MV-4-11 (cell line): ENCODE measurements at regions not wholly inside any gene's neighbourhood (a gene's known extent, or its start where the extent isn't known, plus 50 kb on each side); places are given as distances from the start of the nearest gene placed in this dataset.
A peak's percentile ranks its signal among the peaks of the same experiment; 100 is the strongest.
"Not testable (repeated sequence)": the region's sequence is repeated elsewhere in the genome, so short reads cannot be mapped to it uniquely, and the experiment has no call there.

Experiments
- DNase-seq: peaks from one replicate; lab custom pipeline; 2025; lab: John Stamatoyannopoulos, UW

DNA sequence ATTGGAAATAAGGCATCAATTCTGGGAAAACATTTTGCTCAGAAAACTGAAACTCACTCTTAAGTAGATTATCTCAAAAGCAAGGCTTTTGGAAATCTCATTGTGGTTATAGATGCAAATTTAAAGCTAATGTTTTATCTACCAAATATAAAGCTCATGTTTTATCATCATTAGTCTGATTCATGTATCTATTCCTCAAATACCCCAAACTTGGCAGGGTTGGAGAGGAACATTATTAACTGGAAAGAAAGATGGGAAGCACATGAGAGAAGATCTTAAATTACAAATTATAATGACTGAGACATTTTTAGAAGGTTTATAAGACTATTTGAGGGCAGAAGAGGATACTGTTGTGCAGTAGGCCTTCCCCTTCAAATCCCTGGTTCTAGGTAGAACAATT lies 137.3 kb upstream of the TGFBR2 start:
- DNase-seq, result no peak

DNA sequence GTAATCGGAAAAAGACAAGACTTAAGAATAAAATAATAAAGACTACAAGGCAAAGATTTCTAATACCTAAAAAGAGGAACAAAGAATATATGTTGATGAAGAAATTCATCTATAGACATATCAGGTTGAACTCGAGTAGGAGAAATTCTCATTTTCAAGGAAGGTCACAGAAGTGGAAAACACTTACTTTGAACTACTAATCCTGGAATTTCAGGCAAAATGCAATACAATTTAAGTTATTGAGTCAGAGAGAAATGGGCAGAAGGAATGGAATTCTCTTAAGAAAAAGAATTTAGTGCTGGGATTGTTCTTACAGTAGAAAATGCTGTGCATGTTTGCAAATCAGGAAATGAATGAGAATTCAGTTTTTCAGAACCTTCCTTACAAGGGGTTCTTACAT lies 135.9 kb upstream of the TGFBR2 start:
- DNase-seq, result no peak

DNA sequence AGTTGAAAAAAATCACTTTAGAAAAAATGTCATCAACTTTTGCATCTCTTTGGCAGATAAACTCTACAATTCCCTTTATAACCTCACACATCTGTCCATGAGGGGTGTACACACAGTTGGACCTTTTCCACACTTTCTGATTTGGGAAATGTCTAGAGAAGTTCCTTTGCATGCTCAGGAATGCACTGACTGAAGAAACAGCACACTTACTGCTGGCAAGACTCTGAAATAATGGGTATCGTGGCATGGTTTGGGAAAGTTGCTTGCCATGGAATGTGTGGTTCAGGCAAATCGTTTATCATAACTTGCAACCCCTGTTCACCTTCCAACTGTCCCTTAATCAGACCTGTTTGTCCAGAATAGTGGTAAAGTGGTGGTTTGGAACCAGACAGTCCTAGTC lies 135.3 kb upstream of the TGFBR2 start:
- DNase-seq, result no peak

DNA sequence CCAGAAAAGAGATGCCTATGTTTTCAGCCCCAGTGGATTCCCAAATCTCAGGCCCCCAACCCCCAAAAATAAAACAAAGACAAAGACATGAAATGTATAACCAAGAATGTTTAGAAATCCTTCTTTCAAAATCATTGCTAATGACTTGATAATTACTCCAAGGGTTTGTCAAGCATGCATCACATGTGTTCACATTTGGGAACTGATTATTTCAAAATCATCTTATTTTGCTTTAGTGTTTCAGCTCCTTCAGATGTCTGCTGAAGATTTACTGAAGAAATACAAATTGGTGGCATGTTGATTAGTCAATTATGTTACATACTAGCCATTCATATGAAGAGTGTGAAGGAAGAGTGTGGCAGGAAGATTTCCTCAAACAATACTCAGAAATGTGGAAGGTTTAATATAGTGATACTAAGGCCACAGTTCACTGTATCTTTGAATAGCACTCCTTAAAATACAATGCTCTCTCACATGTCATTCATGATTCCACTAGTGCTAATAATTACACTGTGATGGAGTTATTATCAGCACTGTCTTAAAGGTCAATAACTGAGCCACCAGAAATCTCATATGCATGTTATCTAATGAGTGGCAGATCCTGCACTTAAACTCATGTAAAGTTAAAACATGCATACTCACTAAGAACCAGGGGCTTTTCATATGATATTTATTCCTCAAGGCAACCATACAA lies 134.5 kb upstream of the TGFBR2 start:
- DNase-seq, result no peak

DNA sequence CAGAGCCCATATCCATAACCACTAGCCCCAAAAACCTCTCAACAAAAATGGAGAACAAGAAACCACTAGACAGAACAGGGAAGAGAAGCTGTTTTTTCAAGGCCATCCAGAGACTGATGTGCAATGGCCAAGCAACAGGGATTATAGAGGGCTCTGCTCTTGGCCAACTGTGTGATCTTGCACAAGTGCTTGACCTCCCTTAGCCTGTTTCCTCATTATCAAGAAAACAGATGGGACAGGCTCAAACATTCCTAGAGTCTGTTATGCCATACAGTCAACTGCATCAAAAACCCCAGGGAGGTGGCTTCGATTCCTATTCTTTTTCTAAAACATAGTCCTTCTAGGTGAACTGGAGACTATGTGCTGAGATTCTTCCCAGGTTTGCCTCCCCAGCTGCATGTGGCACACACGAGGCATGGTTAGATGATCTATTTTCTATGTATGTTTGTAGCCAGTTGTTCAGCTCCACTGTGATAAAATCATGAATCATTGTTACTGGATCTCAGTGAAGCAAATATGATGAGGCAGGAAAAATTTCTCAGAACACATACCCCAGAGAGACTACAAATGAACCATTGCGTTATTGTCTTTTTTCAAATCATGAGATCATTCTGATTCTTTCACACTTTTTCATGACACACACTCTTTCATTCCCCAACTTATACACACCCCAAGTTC lies 132.9 kb upstream of the TGFBR2 start:
- peak; percentile 98 for DNase-seq

DNA sequence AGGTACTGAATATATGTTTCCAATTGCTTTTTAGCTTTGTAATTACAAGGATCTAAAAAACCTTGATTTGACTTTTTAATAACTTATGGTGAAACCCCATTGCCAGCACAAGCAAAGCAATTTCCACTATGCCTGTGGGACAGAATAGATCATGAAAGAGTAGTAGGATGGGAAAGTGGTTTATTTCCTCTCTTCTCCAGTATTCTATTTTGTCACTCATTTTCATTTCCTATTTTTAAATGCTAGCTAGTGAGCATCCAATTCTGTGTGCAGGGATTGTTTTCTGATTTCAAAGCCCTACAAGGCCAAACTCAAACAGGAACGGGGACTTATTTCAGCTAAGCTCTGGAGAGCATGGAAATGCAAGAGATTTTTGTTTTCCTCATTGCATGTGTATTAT lies 132.0 kb upstream of the TGFBR2 start:
- peak; percentile 82 for DNase-seq

DNA sequence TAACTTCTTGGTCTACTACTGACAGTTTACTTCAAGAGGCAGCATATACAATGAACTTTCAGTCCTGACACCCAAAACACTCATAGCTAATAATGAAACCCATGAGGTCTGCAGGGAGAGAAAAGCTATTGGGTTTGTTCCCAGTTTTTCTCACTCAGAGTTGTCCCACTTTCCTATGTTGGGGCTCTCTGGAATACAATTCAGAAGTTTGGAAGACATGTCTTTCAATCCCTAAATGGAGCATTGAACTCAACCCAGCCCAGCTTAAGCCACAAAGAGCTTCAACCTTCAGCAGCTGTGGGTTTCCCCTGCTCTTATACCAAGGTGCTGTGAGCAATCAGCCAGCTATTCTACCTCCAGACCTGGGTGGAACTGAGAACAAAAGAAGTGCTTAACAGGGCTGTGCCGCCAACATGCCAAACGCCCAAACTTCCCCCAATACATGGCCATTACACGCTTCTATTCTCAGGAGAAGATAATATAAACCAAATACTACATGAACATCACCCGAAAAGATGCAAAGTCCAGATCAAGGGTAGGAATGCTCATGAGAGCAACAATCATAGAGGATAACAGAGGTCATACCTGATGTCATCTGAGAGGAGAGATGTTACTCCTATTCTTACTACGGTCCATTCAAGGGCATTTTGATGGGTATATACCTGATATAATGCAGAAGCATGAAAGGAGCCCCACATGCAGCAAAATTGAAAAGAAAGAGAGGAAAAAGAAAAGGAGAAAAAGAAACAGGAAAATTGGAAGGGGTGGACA lies 131.2 kb upstream of the TGFBR2 start:
- no peak for DNase-seq

DNA sequence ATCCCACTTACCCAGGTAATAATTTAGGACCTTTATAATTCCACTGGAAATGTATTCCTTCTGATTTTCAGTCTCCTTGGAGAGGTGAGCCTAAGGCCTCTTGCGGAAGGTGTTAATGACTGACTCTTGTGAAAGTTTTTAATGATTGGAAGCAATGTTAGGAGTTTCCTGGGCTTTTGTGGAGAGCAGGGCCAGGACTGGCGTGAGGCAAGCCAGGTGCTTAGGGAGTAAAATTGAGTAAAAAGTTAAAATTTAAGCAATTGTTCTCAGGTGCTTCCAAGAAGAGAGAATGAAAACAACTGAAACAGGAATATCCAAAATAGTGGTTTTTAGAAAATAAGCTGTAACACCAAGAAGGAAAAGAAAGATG lies 130.6 kb upstream of the TGFBR2 start:
- no peak for DNase-seq

DNA sequence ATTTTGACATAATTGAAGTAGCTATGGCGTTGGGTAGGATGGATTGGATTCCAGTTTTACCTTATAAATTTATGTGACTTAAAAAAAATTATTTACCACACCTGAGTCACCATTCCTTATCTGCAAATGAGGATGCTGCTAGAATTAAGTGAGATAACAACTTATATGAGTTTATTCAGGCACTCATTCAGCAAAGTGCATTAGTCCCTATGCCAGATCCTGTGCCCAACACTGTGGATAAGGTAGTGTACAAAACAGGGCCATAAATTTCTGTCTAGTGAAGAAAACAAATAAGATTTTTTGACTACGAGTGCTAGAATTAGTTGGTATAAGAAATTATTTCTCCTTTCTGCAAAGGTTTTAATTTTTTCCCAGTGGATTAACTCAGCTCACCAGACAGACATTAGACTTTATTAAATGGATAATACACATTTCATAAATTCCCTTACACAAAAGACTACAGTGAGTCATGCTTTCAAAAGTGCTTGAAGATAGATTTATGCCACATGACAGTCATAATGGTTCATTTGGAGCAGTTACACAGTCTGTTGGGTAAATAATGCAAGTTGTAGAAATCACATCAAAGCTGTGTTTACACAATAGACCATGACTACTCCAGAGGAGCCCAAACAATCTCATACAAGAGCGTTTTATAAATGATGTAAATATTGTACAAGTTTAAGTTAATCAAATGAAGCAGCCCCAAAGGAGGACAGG lies 129.9 kb upstream of the TGFBR2 start:
- peak; percentile 25 for DNase-seq

DNA sequence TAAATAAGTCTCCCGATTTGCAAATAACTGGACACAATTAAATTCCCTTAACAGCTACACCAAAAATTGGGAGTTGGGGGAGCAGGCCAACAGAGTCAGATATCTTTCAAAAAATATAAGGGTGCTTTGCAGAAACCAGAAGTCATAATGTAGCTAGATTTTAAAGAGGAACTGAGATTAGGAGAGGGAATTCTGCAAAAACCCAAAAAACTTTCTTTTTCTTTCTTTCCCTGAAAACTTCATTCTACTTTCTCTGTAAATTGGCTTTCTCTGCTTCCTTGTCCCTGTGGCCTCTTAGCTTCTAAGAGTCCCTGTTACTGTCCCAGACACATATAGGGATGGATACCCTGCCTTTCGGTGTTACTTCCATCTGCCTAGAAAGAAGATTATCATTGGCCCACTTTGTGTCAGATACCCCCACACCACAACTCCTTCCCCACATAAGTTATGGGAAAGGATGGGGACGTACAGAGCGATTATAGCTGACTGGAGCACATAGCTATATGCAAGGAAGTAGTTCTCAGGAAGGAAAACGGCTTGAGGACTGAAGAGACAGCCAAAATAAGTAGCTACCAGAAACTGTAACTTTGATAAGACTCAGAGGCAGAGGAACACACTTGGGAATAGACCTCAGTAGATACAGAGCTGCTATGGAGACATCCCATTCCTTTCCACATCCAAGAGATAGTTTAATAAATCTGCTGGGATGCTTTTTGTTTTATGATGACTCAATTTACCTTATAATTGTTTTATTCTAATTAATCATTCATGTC lies 129.1 kb upstream of the TGFBR2 start:
- peak; percentile 35 for DNase-seq

DNA sequence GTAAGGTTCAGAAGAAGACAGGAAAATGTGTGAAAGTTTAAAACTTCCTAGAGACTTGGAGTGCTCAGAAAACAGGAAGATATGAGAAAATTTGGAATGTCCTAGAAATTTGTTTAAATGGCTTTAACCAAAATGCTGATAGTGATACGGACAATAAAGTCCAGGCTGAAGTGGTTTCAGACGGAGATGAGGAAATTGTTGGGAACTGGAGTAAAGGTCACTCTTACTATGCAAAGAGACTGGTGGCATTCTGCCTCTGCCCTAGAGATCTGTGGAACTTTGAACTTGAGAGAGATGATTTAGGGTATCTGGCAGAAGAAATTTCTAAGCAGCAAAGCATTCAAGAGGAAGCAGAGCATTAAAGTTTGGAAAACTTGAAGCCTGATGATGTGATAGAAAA lies 126.7 kb upstream of the TGFBR2 start:
- not testable (repeated sequence) for DNase-seq

DNA sequence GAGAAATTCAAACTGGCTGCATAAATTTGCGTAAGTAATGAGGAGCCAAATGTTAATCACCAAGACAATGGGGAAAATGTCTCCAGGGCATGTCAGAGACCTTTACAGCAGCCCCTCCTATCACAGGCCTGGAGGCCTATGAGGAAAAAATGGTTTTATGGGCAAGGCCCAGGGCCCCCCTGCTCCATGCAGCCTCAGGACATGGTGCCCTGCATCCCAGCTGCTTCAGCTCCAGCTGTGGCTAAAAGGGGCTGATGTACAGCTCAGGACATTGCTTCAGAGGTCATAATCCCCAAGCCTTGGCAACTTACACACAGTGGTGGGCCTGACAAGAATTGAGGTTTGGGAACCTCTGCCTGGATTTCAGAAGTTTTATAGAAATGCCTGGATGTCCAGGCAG lies 126.2 kb upstream of the TGFBR2 start:
- not testable (repeated sequence) for DNase-seq

DNA sequence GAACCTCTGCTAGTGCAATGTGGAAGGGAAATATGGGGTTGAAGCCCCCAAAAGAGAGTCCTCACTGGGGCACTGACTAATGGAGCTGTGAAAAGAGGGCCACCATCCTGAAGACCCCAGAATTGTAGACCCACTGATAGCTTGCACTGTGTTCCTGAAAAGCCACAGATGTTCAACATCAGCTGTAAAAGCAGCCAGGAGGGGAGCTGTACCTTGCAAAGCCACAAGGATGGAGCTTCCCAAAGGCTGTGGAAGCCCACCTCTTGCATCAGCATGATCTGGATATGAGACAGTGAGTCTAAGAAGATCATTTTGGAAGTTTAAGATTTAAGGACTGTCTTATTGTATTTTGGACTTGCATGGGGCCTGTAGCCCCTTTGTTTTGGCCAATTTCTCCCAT lies 125.8 kb upstream of the TGFBR2 start:
- no peak for DNase-seq

DNA sequence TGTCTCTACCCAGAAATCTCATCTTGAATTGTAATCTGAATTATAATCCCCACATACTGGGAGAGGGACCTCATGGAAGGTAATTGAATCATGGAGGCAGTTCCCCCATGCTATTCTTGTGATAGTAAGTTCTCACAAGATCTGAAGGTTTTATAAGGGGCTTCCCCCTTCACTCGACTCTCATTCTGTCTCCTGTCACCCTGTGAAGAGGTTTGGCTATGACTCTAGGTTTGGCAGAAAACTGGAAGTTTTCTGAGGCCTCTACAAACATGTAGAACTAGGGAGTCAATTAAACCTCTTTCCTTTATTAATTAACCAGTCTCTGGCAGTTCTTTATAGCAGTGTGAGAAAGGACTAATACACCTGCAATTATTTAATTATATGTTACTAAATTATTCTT lies 125.2 kb upstream of the TGFBR2 start:
- no peak for DNase-seq

DNA sequence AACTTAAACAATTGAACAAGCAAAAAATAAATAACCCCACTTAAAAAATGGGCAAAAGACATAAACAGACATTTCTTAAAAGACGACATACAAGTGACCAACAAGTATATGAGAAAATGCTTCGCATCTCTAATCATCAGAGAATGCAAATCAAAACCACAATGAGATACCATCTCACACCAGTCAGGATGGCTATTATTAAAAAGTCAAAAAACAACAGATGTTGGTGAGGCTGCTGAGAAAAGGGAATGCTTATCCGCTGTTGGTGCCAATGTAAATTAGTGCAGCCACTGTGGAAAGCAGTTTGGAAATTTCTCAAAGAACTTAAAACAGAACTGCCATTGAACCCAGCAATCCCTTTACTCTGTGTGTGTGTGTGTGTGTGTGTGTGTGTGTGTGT lies 122.2 kb upstream of the TGFBR2 start:
- not testable (repeated sequence) for DNase-seq

DNA sequence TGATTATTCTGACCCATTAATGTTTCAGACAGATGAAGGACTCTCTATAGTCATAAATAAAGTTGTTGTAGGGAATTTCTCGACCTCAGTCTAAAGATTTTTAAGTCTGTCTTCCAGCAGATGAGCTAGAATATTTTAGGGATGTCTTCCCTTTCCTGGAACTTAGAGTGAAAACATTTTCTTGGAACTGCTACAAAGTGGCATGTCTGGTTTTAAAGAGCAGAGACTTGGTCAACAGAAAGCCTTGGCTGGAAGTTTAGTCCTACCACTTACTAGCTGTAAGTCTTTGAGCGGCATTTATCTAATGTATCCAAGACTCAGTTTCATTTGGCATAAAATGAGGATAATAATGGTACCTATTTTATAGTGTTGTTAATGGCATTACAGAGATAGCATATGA lies 120.0 kb upstream of the TGFBR2 start:
- no peak for DNase-seq

DNA sequence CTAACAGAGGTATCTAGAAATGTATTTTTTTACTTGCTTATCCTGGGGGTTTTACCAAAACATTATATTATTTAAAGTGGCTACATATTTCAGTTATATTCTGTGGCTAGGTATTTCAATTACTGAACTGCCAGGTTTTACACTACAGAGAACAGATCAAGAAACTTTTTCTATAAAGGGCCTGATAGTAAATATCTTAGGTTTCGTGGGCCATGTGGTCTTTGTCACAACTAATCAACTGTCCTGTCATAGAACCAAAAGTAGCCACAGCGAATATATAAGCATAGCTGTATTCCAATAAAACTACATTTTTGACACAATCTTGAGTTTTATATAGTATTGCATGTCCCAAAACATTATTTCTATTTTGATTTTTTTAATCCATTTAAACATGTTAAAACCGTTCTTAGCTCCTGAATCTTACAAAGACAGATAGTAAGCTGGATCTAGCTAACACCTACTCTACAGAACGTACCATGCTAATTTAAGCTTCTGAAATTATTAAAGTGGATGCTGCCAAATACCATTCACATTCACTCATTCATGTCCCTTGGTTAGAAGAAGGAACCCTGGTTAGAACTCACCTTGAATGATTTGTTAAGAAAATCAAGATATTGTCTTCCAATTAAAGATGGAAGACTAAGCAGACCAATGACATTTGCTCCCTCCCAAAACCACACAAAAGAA lies 118.2 kb upstream of the TGFBR2 start:
- DNase-seq, result no peak

DNA sequence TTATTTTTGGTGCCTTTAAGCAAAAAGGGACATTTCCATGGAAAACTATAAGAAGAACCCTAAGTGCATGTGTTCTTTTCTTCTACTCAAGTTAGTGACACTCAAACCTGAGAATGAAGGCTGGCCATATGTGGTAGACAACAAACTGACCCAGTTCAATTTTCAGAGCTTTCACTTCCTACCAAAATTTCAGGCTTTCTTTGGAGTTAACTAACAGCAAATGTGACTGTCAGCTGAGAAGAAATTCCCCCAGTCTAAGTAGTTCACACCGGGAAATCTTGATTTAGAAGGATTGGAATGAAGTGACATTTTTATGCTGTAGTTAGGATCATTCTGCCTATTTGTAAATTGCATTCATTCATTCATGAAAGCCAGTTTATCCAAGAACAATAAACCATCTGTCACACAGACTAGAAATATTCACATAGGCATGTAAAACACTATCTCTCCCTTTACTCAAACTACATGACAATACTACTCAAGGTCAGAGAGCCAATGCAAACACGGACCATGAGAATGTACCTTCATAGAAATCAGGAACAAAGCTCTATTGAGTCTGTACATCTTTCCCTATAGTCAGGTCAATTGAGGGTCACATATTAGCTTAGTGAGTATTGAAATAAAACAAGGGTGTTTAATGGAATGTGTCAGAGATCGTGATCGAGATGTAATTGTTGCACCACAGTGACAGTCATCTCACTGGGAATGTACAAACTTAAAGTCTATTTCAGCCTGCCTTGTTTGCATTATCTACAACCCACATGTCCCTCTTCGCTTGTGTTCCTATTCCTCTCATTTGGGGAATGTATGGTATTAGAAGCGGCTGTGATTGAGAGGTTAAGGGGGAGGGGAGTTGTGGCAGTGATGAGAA lies 113.8 kb upstream of the TGFBR2 start:
- DNase-seq, result peak; percentile 59

DNA sequence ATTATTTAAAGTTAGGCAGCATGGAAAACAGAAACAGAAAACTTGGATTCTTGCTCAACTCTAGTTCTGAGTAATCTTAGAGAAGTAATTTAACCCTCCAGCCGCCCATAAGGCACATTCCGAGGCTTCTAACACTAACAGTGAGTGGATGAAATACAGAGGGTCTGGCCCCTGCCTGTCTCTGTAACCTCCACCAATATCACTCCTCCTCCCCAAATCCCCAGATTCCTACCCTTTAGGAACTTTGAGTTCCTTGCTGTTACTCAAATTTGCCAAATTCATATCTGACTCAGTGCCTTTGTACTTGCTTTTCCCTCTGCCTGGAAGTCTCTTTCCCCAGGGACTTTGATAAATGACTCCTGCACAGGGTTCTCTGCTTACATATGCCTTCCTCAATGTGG lies 112.5 kb upstream of the TGFBR2 start:
- DNase-seq, result peak; percentile 61
